NK-92 treated with Interleukin-12 subunit alpha and Interleukin-12 subunit beta, amount 100 ng/mL, for 24 hours (cell line): ENCODE measurements at regions not wholly inside any gene's neighbourhood (a gene's known extent, or its start where the extent isn't known, plus 50 kb on each side); places are given as distances from the start of the nearest gene placed in this dataset.
A peak's percentile ranks its signal among the peaks of the same experiment; 100 is the strongest.

ENCODE experiments used
- DNase-seq: peaks from one replicate; lab custom pipeline; 2025; lab: John Stamatoyannopoulos, UW

DNA sequence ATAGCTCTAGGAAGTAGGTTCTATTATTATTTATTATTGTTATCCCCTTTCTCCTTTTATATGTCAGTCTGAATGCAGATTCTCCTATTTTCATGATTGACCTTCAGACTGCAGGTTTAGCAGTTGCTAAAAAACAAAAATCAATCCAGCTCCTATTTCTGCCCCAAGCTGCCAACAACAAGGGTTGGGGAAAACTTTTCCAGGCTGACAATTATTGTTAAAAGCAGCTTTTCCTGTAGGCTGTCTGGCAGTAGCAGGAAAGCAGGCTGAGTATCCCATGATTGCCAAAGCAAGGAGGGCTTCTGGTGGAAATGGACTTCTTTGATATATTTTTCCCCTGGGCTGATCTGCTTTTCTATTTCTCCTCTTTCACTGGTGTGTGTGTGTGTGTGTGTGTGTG, 78.0 kb upstream of the CTLA4 start:
- DNase-seq: no peak

GRCh38 chr2:203790134-203790852, 77.3 kb upstream of the CTLA4 start:
- no peak for DNase-seq

DNA sequence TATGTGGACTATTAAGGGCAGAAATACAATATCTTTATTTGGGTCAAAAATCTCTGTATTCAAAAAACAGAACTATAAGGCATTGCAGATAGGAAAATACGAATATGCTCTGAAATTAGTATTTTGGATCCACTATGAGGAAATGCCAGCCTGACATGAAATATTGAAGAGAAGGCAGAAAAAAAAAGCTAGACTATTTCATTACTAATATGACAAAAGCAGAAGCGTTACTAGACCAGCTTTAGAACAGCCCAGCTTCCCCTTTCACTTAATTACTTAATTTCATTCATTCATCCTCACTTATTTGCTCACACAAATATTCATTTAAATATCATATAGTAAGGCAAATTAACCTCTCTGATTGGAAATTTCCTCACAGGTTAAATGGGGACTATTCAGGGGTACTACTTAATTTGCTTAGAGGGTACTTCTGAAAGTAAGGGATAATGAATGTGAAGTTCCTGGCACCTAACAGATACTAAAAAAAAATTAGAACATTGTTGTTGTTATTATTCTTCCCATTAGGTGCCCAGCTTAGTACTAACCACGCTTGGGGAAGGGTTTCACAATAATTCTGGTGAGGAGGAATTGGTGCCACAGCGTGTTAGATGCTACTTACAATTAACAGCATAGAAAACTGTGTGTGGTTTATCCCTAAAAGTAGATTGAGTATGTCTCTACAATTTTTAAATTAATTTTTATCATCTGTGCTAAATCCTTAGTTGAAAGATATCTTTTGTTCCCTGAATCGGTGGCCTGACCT, 71.1 kb upstream of the CTLA4 start:
- no peak for DNase-seq

DNA sequence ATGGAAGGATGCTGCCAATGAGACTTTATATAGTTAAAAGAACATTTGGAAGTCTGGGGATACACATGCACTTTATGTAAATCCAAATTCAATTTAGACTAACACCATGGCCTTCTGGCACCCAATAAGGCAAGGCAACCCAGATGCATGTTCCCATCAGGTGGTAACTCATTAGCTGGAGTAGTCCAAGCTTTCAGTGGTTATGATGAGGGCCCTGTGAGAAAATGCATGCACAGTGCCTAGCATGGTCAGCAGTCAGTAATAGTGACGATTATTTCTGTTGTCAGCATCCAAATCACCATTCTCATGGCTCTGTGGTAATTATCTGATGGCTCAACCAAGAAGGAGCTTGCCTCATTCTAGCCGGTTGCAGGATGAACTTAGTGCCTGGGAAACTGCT, 70.3 kb upstream of the CTLA4 start:
- no peak for DNase-seq

DNA sequence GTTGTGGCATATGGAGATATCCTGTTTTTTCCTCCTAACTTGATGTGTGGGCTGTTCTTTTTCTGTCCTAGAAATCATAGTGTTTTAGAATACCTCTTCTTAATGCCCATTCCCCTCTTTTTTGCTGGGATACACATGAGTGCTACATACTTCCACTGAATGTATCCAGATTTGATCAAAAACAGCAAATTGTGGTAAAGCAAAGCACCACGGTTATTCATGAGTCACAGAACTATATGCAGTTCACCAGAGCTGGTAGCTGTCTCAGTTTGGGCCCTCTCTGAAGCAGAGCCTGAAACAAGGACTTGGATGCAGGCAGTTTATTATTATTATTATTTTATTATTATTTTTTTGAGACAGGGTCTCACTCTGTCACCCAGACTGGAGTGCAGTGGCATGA, 69.9 kb upstream of the CTLA4 start:
- no peak for DNase-seq

GRCh38 chr2:203798296-203799087, 69.1 kb upstream of the CTLA4 start:
- no peak for DNase-seq

- DNase-seq: no peak
Measured at GRCh38 chr2:203799908-203800307, 67.7 kb upstream of the CTLA4 start.

- no peak for DNase-seq
Measured at GRCh38 chr2:203800783-203801182, 66.8 kb upstream of the CTLA4 start.

DNA sequence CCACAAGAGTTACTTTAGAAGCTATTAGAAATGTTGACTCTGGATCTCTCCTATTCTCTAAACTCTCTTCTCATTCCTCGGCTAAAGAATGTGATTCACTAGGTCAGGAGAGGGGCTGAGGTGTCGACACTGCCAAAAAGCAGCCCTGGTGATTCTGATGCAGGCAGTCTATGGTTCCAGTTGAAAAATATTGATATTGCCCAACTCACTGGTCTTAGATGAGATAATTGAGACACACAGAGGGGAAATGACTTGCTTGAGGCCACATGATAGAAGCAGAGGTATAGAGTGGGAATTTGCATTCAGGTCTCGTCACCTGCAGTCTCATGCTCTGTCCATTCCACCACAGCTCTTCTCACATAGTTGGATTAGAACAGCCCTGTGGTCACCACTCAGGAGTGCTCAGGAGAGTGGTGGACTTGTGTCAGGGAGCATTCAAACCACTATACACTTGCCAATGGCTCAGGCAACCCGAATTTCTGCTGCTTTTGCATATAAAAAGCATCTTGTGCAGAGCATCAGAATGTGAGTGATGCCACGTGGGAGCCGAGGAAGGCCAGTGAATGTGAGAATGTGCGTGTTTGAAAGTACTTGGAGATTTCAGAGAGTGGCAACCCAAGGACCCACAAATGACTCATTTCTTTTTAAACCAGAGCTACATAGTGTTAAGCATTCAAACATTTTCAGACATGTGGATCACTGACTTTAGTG, 65.1 kb upstream of the CTLA4 start:
- no peak for DNase-seq

DNA sequence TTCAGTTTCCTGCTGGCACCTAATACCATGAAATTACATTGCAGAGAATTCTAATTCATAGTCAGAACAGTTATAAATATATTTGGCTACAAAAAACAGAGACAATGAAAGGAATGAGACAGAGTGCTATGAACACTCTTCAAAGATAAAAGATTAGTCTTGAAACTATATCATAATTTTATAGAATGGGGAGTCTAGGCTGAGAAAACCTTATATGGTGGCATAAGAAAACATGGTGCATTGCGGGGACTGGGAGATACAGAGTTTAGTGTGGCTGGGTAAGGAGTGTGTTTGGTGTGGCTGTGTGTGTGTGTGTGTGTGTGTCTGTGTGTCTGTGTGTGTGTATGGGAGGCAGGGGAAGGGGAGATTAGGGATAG, 64.5 kb upstream of the CTLA4 start:
- no peak for DNase-seq

DNA sequence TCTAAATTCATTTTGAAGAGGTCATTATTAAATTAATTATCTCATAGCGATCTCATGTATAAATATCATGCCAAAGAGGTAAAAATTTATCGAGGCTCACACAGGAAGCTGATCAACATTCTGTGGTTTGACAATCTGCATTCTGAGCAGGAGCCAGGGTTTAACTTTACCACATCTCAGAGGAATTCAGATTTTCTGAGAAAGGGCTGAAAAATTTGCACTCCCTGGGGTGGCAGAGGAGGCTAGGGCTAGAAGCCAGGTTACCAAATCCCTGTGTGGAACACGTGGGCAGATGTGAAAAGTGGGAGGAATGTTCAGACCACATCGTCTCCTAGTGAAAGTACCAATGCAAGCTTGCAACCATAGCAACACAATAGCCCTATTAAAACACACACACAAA, 63.5 kb upstream of the CTLA4 start:
- peak; percentile 52 for DNase-seq

DNA sequence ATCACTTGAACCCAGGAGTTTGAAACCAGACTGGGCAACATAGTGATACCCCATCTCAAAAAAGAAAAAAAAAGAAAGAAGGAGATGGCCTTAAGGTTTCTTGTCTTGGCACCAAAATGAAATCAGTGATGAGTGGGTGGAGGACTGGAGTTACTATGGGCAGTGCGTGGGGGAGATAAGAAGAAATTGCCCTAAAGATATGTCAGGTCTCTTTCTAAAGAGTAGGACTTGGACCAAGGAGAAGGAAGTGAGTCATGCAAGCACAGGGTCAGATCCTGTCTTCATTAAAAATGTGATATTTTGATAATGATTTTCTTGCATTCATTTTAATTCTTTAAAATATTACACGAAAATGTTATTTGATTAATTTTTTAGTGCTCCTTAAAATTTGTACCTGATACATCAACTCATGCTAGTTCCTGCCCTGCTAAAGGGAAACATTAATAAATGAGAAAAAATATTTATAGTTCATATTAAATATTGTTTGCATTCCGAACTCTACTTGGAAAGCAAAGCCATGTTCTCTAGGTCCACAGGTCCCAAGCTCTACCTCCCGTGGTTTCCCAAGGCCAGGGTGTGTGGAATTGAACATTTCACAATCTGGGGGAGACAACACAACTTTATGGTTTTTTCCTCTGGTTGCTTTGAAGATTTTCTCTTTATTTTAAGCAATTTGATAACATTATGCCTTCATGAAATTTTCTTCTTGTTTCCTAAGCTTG, 62.6 kb upstream of the CTLA4 start:
- no peak for DNase-seq

DNA sequence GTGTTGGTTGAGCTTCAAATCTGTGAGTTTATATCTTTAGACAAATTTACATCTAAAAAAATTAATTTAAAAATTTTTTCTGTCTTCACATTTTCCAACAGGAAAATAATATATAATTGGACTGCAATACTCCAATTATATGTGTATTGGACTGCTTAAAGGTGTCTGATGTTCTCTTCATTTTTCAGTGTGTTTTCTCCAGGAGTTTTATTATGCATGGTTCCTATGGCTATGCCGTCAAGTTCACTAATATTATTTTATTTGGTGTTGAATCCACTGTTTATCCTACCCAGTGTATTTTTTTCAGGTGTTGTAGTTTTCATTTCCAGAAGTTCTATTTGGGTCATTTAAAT, 62.1 kb upstream of the CTLA4 start:
- DNase-seq: no peak

GRCh38 chr2:203806761-203807160, 60.8 kb upstream of the CTLA4 start:
- DNase-seq: no peak

GRCh38 chr2:203808046-203808750, 59.4 kb upstream of the CTLA4 start:
- no peak for DNase-seq

DNA sequence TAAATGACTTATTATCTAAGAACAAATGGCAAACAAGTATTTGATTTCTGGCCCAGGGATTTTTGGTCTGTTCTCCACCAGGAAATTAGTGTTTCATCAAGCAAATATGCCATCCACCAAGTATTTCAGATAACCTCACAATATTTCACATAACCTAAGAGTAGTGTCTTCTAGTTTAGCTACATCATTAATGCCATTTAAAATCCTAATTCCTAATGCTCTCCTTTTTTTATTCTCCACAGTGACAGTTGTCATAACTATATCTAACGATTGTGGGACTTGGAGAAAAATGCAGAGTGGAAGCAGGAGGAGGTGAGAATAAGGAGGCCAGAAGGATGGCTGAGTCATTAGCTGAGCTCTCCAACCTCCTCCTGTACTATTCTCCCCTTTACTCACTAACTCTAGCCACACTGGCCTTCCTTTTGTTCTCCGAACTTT, 58.5 kb upstream of the CTLA4 start:
- DNase-seq: no peak

- no peak for DNase-seq
Measured at GRCh38 chr2:203809991-203810510, 57.5 kb upstream of the CTLA4 start.

GRCh38 chr2:203811491-203812221, 55.9 kb upstream of the CTLA4 start:
- DNase-seq: peak; percentile 77

DNA sequence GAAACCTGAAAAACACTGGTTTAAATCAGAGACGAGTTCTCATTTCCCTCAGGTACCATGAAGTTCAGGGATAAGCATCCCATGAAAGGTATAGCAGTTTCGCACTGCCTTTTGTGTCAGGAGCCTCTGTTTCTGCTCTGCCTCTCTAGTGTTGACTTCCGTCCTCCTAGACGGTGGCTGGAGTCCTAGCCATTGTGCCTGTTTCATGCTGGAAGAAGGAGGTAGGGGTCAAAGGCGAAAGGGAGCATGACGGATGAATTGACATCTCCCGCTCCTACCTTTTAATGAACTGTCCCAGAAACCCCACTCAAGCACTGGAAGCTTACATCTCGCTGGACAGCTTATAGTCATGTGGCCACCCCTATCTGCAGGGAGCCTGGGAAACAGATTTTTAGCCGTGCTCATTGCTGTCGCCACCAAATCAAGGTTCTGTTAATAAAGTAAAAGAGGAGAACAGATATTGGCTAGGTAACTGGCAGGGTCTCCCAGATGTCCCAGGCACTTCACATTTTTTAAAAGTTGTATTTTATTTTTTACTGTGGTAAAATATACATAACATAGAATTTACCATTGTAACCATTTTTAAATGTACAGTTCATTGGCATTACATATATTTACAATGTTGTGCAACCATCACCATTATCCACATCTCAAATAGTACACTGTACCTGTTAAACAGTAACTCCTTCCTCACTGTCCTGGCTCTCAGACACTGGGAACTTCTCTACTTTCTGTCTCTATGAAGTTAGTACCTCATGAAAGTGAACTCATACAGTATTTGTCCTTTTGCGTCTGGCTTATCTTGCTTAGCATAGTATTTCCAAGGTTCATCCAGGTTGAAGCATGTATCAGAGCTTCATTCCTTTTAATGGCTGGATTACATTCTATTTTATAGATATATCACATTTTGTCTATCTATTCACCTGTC, 55.0 kb upstream of the CTLA4 start:
- no peak for DNase-seq
